GM20431 (cell line): ENCODE measurements at regions not wholly inside any gene's neighbourhood (a gene's known extent, or its start where the extent isn't known, plus 50 kb on each side); places are given as distances from the start of the nearest gene placed in this dataset.

Source experiments
- in situ Hi-C: fragments of 300-500 bp; cut with MseI, MboI; formaldehyde crosslinking; loops from one replicate; pipeline ENCODE4 v1.15.0; 2020; ENCODE audit warnings: low sequenced_read_pairs; ENCODE audit not compliant: unreplicated experiment

DNA sequence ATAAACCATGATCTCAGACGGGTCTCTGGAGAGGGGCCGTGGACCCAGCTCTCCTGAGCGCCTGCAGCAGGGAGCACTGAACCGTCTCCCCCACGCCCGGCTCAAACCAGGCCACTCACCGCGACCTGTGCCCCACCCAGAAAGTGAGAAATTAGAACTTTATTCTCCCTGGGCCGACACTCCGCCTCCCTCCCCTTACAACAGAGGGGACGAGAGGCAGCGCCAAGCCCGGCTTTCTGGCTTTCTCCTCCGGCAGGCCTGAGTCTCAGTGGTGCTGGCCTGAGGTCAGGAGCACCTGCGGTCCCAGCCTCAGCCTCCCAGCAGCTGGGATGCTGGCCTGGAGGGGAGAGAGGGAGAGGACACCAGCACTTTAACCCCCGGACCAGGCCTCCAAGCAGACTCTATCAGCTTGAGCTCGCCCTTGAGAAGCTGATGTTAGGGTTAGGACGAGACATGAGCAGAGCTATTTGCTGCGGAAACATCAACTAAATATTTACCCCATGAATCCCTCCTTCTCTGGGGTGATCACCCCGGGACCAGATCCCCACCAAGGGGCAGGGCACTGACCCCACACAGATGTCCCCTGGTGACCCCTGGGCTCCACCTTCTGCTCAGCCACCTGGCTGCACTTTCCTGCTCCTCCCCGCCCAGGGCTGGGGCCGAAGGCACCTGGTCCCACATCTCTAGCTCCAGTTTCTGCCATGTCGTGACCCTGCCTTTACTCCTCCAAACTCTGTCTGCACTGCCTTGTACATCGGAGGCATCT, 856.3 kb upstream of the SALL3 start:
- in situ Hi-C loops = no loop called here

DNA sequence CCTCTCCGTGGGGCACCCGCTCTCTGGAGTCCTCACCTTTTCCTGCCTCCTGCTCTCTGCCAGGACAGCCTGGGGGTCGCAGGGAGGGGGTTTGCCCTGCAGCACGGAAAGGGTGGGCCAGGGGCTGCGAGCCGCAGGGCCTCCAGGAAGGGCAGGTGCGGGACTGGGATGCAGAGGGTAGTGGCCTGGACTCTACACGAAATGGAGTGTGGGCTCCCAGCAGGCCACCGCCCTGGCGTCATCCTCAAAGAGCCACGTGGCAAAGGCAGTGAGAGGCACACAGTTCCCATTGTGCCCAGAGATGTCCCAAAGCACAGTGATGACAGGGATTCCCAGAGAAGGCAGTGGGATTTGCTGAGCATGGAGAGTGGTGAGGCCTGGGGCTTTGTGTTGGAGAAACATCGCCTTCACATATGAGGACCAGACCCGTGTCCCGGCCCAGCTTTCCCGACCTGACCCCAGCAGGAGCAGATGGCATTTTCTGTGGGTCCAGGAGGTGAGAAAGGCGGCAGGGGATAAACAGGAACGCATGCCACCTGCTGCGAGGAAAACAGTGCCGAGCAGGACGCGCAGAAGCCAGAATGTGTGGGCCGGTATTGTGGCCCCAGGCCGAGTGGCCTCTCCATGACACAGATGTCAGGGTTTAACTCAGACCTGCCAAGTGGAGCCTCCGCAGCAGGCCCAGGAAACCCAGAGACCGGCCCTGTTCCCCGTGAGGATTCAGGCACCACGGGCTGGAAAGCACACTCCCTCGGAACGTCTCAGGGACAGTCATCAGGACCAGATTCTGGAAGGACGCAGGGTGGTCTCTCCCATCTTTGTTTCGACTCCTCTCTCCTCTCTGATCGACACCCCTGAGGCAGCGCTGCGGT, 855.5 kb upstream of the SALL3 start:
- in situ Hi-C loops = no loop called here

DNA sequence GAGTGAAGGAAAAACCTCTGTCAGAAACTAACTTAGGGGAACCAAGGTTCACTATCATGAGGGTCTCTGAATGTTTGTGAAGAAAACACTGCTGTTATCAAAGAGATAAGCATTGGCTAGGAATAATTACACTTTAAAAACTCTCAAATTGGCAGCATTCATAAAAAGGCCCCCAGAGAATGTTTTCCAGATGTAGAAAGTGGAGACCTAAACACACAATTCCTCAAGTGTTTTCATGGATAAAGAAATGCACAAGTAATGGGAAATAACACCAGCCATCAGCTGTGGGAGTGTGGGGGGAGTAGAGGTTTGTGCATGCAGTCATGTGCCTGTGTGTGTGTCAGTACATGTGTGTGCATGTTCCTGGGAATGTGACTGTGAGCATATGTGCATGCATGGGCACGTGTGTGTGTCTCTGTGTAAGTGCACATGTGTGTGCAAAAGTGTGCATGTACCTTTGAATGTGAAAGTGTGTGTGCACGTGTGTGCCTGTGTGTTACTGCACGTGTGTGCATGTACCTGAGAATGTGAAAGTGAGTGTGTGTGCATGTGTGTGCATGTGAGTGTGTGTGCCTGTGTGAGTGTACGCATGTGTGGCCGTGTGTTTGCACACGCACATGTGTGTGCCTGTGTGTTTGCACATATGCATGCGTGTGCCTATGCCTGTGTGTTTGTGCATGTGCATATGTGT, 854.3 kb upstream of the SALL3 start:
- in situ Hi-C loops = no loop called here

DNA sequence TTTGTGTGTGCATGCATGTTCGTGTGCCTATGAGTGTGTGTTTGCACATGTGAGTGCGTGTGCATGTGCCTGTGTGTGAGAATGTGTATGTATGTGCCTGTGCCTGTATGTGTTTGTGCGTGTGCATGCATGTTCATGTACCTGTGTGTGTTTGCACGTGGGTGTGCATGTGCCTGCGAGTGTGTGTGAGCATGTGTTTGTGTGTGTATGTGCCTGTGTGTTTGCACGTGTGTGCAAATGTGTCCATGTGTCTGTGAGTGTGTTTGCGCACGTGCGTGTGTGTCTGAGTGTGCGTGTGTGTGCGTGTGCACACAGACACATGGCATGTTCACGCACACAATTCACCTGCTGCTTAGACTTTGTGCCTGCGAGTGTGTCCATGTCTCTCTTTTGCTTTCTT, 853.5 kb upstream of the SALL3 start:
- in situ Hi-C loops = no loop called here

DNA sequence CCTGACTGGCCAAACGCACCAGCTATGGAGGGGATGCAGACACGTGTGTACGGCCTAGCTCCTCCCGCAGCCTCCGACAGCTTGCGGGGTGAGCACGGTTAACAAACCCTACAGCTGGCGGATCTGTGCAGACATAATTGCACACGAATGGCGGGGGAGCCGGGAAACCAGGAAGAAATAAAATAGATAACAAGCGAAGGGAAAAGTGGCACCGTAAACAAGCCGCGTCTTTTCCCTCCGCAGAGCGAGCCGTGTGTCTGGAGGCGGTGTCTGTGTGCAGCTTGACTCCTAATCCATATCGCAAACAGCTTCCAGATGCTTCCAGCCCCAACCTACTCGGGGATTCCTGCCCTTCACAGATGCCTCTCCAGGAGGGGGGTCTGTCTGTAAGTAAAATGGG, 853.1 kb upstream of the SALL3 start:
- in situ Hi-C loops = no loop called here

DNA sequence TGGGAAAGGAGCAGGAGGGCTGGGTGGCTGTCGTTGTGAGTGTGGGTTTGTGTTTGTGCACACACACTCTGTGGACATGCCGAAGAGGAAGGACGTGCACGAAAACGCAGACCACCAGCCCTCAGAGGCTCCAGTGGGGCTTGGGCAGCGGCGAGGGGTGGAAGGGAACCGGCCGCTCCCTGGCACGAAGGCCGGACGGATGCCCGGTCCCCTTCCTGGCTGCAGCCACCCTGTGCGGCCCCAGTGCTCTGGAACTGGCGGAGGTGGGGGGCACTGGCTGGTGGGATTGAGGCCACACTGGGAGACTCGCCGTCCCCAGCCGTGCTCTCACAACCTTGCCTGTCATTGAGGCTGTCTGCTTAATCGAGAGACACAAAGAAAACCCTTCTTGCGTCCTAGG, 852.6 kb upstream of the SALL3 start:
- in situ Hi-C loops = no loop called here

DNA sequence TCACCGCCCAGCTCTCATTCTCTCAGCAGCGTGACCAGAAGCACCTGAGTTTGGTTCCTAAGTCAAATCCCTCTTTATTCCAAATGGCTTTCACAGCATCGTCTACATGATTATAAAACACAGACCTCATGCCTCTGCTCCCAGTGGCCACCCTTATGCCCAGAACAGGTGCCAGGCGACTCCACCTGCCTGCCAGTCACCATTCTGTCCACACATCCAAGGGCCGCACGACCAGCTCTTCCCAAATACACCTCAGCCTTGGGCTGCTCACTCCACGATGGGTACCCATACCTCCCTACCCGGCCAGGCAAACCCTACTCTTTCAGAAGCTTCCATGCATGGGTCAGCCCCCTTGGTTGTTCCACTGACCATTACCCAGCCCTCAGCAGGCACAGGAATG, 851.6 kb upstream of the SALL3 start:
- in situ Hi-C loops = no loop called here

DNA sequence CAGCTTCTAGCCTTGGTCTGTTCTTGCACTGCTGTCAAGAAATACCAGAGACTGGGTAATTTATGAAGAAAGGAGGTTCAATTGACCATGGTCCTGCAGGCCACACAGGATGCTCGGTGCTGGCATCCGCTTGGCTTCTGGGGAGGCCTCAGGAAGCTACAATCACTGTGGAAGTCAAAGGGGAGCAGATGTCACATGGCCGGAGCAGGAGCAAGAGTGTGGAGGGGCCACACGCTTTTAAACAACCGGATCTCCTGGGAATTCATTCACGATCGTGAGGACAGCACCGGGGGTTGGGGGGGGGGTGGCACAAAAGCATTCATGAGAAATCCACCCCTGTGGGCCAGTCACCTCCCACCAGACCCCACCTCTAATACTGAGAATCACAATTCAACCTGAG, 850.4 kb upstream of the SALL3 start:
- in situ Hi-C loops = no loop called here

DNA sequence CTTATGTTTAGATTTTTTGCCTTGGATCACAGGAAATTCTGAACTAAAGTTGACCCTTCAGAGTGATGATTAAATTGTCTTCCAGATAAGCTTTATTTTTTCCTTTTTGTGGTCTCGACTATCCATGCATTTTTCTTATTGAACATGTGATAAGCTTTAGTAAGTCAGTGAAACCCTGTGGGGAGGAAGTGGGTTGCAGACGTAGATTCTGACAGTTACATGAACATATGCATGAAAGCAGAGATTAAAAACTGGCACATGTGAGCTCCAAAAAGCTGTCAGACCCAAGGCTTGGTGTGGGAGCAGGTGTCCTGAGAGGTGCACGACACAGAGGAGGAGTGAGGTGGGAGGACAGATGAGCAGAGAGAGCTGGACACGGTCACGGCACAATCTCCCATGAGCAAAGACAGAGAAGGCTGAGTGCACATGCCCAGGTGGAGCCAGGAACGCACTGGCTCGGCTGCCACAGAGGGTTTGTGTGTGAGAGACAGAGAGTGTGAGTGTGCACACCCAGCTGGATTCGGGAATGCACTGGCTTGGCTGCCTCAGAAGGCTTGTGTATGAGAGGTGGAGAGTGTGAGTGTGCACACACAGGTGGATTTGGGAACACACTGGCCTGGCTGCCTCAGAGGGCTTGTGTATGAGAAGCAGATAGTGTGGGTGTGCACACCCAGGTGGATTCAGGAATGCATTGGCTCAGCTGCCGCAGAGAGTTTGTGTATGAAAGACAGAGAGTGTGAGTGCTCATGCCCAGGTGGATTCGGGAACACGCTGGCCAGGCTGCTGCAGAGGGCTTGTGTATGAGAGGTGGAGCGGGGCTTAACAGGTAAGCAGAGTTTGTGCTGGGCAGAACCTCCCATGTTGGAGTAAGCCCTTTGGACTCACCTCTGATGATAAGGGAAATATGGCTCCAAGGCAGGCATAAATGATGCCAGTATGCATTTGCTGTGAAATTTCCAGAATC, 849.1 kb upstream of the SALL3 start:
- in situ Hi-C loops = no loop called here

DNA sequence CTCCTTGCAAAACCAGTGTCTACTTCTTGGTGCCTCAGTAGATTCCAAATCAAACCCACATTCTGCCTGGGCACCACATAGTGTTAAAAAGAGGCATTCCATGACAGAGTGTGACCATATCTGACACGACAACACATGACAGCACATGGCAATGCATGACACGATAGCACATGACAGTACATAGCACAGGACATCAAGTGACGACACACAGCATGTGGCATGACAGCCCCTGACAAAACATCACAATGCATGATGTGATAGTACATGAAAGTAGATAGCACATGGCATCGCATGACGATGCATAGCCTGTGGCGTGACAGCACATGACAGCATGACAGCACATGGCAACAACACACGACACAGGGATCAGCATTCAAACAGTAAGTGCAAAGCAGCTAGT, 845.9 kb upstream of the SALL3 start:
- in situ Hi-C loops = no loop called here

DNA sequence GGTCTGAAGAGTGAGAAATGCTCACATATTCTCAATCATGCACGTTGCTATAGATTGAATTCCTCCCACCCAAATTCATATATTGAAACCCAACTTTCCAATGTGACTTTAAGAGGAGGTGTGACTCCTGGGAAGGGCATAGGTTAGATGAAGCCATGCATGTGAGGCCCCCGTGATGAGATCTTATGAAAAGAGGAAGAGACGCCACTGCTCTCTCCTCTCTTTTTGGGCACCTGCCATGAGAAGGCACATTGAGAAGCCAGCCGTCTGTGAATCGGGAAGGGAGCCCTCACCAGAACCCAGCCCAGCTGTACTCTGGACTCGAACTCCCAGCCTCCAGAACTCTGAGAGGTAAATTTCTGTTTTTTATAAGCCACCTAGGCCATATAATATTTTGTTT, 842.6 kb upstream of the SALL3 start:
- in situ Hi-C loops = no loop called here

DNA sequence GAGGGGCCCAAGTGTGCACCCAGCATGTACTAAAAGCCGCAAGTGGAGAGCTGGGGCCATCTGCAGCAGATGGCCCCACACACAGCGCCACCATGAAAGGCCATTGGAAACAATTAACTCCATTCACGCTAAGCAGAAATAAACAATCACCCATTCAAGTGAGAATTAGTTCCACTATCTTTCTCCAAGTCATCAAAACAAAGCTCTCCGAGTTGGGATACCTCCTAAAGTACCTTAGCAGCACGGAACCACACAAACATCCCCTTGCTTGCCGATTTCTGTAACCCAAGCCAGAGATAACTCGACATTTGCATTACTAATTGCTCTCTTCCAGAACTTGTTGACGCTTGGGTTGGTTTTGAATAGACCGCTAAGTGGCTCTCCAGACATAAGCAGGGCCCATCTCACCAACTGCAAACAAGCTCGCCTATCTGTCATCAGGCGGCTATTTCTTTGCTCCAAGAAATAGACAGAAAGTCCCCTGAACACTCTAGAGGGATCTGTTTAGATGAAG, 840.6 kb upstream of the SALL3 start:
- in situ Hi-C loops = no loop called here

DNA sequence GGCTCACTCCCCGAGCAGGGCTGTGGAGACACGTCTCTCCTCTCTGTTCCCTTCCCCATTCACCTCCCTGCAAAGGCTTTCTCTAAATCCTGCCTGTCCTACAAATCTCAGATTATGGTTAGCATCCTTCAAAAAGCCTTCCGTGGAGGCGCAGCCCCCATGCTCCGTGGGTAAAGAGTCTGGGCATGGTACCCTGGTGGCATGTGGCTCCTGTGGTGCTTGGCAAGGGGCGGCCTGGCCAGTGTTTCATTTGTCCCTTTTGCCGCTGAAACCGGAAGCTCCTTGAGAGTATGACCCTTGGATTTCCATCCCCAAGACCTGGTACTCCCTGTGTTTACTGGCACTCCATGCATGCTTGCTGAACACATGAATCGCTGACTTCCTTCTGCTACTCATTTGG, 839.3 kb upstream of the SALL3 start:
- in situ Hi-C loops = no loop called here

DNA sequence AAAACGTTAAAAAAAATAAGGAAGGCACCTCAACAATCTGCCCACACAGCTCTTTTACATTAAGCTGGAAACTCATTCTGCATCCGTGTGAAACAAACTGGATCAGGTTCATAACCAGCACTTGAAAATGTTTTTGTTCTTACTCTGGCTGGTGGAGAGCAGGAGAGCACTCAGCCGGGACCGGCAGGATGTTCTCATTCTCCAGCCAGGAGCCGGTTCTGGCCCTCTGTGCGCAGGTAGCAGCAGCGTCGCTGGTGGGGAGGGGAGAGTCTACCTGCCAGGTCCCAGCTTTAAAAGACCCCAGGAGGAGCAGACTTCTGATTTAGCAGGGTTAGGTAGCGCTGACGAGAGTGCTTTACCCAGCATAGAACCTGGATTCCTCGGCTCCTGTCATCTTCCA, 834.9 kb upstream of the SALL3 start:
- in situ Hi-C loops = no loop called here

DNA sequence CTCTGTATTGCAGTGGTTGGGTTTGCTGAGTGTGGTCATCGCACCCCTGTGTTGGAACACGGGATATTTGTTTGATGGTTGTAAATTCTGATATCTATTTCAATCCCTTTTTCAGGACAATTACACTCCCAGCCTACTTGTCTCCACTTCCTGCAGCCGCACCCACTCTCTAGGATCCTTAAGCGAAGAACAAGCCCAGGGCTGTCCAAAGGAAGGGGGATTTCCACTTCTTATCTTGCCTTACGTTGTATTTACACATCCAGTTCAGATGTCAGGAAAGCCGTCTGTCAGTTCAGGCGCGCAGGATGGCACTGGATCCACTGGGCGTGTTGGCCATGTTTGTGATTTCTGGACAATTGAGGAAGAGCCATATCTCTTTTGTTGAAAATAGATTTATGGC, 834.5 kb upstream of the SALL3 start:
- in situ Hi-C loops = no loop called here

DNA sequence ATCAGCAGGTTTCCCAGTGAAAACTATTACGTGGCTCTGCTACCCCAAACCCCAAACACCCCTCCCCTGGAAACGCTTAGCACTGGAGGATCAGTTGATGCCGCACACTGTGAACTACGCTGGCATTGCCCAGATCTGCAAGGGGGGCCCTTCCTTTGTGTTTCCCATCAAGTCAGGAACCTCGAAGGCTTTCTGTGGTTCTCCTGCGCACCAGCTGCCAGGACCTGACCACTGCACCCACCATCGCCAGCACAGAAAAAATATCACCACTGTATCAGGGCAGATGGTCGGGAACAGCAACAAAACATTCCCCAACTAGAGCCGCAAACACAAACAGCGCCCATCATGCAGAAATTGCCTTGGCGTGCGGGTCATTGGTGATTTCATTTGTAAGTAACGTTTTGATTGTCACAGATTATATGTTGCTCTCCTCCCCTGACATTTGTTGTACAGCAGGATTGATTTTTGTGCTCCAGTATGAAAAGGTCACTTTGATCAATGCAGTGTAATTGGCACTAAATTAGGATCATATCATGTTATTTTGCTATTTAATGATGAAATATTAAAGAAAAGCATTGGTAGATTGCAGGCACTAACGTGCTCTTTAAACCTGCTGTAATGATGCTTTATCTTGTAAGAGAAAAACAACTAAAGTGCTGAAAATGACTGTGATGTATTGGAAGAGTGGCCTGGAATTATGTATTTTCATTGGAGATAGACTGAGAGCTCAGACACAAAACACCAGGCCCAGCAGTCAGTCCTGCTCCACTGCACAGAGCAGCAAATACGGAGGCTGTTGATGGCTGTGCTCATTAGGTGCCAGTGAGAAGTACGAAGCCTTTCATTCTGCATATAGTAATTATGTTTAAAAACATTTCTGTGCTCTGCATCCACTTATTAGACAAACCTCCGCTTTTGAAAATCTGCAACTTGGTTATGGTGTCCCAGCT, 833.2 kb upstream of the SALL3 start:
- in situ Hi-C loops = no loop called here

DNA sequence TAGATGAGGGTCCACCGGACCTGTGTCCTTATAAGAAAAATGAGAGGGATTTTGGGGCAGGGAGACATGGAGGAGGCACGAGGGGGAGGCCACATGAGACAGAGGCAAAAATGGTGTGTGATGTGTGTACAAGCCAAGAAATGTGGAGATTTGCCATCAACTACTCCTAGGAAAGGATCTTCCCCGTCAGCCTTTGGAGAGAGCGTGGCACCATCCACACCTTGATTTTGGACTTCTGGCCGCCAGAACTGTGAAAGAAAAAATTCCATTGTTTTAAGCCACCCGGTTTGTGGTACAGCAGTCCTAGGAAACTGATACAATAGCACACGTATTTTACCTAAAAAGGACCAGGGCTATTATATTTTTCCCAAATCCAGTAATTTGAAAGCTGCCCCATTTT, 829.0 kb upstream of the SALL3 start:
- in situ Hi-C loops = no loop called here

DNA sequence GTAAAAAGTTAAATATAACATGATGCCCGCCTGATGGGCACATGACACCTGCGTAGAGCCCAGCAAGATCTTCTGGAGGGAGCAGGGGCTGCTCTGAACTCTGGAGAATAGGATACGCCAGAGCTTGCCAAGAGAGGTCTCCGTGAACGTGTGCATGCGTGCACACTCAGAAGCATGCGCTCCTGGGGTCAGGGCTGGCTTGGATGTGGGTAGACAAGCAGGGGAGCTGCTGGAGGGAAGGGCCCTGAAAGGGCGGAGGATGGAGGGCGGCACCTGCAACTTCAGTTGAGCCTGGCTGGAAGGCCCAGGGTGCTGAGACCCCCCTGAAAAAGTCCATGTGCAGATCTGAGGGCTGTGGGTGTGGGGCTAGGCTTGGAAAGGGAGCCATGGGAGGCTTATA, 828.4 kb upstream of the SALL3 start:
- in situ Hi-C loops = no loop called here
